ENCODE measurements at regions not wholly inside any gene's neighbourhood (a gene's known extent, or its start where the extent isn't known, plus 50 kb on each side); places are given as distances from the start of the nearest gene placed in this dataset.

DNA sequence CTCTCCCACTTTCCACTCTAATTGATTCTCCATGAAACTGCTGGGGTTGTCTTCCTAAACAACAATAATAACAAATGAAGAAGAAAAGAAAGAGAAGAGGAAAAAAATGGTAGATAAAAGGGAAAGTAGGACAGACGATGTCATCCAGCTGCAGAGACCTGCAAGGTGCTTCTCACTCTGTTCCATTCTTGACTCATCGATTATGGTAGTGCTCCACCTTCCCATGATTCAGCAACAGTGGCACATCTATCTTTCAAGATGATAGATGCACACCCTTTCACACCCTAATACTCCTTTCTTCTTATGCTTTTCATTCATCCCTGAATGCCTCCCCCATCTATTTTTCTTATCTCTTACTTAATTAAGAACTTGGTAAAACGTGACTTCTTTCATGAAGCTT is 610.2 kb downstream of the NR4A2 start:
- no peak overlapping the region for H3K27ac ChIP-seq
- peaks cover 0 to 2% (median 0%) of the 10 kb centered on the region in 3 donors for H3K27me3 ChIP-seq
- H3K9me3 ChIP-seq, result no peaks in the 10 kb centered on the region
- no peaks in the 10 kb centered on the region for H3K36me3 ChIP-seq
- no peak overlapping the region for H3K4me3 ChIP-seq
- WGBS, 2 donors, result 73 to 87% methylated on average over 3 of the region's 3 CpGs
- TF ChIP-seq POLR2A (IDR thresholded peaks at IDR 0.05) (no peak), EP300 (IDR thresholded peaks at IDR 0.05) (no peak), POLR2AphosphoS5 (IDR thresholded peaks at IDR 0.05) (no peak)
- TF ChIP-seq, protein P1, sequence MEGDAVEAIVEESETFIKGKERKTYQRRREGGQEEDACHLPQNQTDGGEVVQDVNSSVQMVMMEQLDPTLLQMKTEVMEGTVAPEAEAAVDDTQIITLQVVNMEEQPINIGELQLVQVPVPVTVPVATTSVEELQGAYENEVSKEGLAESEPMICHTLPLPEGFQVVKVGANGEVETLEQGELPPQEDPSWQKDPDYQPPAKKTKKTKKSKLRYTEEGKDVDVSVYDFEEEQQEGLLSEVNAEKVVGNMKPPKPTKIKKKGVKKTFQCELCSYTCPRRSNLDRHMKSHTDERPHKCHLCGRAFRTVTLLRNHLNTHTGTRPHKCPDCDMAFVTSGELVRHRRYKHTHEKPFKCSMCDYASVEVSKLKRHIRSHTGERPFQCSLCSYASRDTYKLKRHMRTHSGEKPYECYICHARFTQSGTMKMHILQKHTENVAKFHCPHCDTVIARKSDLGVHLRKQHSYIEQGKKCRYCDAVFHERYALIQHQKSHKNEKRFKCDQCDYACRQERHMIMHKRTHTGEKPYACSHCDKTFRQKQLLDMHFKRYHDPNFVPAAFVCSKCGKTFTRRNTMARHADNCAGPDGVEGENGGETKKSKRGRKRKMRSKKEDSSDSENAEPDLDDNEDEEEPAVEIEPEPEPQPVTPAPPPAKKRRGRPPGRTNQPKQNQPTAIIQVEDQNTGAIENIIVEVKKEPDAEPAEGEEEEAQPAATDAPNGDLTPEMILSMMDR (IDR thresholded peaks at IDR 0.05), result no peak
- no peak for DNase-seq
- intact Hi-C loops (cut with DNase I), result no loop called here
- no peaks in the 10 kb centered on the region for H3K4me1 ChIP-seq

DNA sequence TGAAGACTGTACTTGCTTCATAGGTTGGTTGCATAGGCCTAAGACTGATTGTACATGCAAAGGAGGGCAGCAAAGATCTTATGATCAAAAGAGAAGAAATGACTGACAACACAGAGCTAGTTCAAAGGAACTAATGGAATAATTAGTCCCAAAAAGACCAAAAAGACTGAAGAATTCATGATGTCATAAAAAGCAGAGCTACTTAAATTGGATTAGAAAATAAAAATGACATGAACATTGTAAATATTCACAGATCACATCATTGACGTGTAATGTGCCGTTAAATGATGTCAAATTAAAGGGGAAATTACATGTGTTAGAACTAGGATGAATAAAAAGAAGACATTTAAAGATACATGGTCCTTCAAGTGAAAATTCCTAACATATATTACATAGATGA is 616.8 kb downstream of the NR4A2 start:
- no peak overlapping the region for H3K27ac ChIP-seq
- no peaks in the 10 kb centered on the region for H3K27me3 ChIP-seq
- TF ChIP-seq, protein P1 (IDR thresholded peaks at IDR 0.05), result no peak
- TF ChIP-seq POLR2AphosphoS5 (IDR thresholded peaks at IDR 0.05), result no peak
- no peak for TF ChIP-seq POLR2A (IDR thresholded peaks at IDR 0.05)
- TF ChIP-seq EP300 (IDR thresholded peaks at IDR 0.05), result no peak
- H3K4me3 ChIP-seq, result no peak overlapping the region
- no peak for DNase-seq
- H3K4me1 ChIP-seq, result no peaks in the 10 kb centered on the region
- H3K36me3 ChIP-seq, result no peaks in the 10 kb centered on the region
- intact Hi-C loops (cut with DNase I), result no loop called here
- 78 to 85% methylated on average over 2 of the region's 2 CpGs for WGBS, 2 donors
- no peaks in the 10 kb centered on the region for H3K9me3 ChIP-seq

DNA sequence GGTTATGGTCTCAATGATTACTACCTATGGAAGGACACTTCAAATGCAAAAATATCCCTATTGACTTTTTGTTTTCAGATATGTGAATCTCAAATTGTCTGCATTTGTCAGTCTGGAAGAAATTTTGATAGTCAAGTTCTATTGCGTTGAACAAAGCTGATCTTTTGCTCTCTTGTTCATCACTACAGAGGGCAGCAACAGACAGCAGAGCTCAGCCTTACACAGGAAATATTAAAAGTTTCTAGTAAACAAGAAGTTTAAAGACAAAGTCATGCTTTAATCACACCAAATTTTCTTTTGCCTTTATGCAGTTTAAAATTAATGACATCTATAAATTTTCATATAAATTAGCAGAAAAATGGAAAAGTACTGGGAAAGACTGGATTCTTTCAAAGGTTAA is 617.5 kb downstream of the NR4A2 start:
- 50 to 75% methylated on average over 1 of the region's 1 CpG for WGBS, 2 donors
- no peaks in the 10 kb centered on the region for H3K27me3 ChIP-seq
- no peak overlapping the region for H3K27ac ChIP-seq
- no peaks in the 10 kb centered on the region for H3K36me3 ChIP-seq
- TF ChIP-seq, protein P1 (IDR thresholded peaks at IDR 0.05), result no peak
- TF ChIP-seq EP300 (IDR thresholded peaks at IDR 0.05) (no peak), POLR2A (IDR thresholded peaks at IDR 0.05) (no peak), POLR2AphosphoS5 (IDR thresholded peaks at IDR 0.05) (no peak)
- no peak for DNase-seq
- no peaks in the 10 kb centered on the region for H3K9me3 ChIP-seq
- intact Hi-C loops (cut with DNase I), result no loop called here
- H3K4me3 ChIP-seq, result no peak overlapping the region
- H3K4me1 ChIP-seq, result no peaks in the 10 kb centered on the region

DNA sequence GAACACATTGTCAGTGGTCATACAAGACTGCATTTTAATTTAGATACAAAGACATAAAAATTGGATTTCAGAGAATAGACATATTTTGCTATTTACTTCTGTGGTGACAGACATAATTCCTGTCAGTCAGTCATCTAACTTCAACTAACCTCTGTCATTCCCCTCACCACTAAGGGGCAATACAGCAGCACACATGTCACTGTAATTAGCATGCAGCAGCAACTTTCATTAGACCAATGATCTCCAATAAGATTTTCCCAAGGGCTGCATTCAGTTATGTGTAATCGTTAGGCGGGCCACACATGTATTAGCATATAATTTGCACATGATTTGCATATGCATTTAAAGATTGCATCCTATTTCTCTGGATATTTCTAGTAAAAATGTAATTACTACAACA is 624.5 kb downstream of the NR4A2 start:
- Histone ChIP-seq H3K4me1 (no peaks in the 10 kb centered on the region), H3K36me3 (no peaks in the 10 kb centered on the region), H3K9me3 (no peaks in the 10 kb centered on the region), H3K4me3 (no peak overlapping the region), H3K27me3 (no peaks in the 10 kb centered on the region), H3K27ac (no peak overlapping the region)
- intact Hi-C loops (cut with DNase I), result no loop called here
- no peak for DNase-seq
- TF ChIP-seq, protein P1 (IDR thresholded peaks at IDR 0.05), result no peak
- no peak for TF ChIP-seq POLR2A (IDR thresholded peaks at IDR 0.05)
- TF ChIP-seq POLR2AphosphoS5 (IDR thresholded peaks at IDR 0.05), result no peak
- TF ChIP-seq EP300 (IDR thresholded peaks at IDR 0.05), result no peak
- WGBS, 2 donors, result 76 to 82% methylated on average over 2 of the region's 2 CpGs

DNA sequence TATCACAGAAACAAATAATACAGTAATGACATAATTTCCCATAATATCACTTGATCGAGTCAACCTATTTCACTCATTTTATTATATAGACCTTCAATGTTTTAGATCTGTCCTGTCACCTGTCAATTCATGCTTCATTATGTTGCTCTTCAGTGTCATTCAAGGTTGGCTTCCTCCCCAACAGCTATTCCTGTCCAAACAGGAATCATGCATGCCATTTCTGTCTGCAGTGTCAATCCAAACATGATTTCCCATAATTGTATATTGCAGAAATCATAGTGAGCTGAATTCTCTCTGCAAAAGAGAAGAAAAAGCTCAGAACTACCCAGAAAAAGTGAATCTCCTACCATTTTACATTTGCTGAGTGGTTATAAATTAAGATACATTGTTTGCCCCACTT is 628.6 kb downstream of the NR4A2 start:
- 91% methylated on average over 1 of the region's 1 CpG for WGBS, 2 donors
- Histone ChIP-seq H3K27me3 (no peaks in the 10 kb centered on the region), H3K4me3 (no peak overlapping the region), H3K36me3 (no peaks in the 10 kb centered on the region), H3K27ac (no peak overlapping the region), H3K9me3 (no peaks in the 10 kb centered on the region), H3K4me1 (no peaks in the 10 kb centered on the region)
- intact Hi-C loops (cut with DNase I), result no loop called here
- no peak for DNase-seq
- TF ChIP-seq POLR2A (IDR thresholded peaks at IDR 0.05), result no peak
- TF ChIP-seq EP300 (IDR thresholded peaks at IDR 0.05), result no peak
- no peak for TF ChIP-seq POLR2AphosphoS5 (IDR thresholded peaks at IDR 0.05)
- TF ChIP-seq, protein P1 (IDR thresholded peaks at IDR 0.05), result no peak

Measured in sigmoid colon (tissue), 6 donors.